HG02571 (cell line): ENCODE measurements at regions not wholly inside any gene's neighbourhood (a gene's known extent, or its start where the extent isn't known, plus 50 kb on each side); places are given as distances from the start of the nearest gene placed in this dataset.
"Not testable (repeated sequence)": the region's sequence is repeated elsewhere in the genome, so short reads cannot be mapped to it uniquely, and the experiment has no call there.

Experiments used
- ATAC-seq: cut with Tn5 transposase; IDR thresholded peaks from one replicate; pipeline ENCODE4 v1.9.1; 2021; ENCODE audit warnings: mild to moderate bottlenecking, moderate library complexity; ENCODE audit not compliant: unreplicated experiment

- not testable (repeated sequence) for ATAC-seq
These were observed 185.9 kb upstream of the ZNF644 start for GRCh38 chr1:91207691-91208090.

GRCh38 chr1:91204150-91204549 is 182.3 kb upstream of the ZNF644 start:
- ATAC-seq = not testable (repeated sequence)

- ATAC-seq = no peak
These were observed 179.9 kb upstream of the ZNF644 start for GRCh38 chr1:91201694-91202093.

- ATAC-seq = no peak
These were observed 179.3 kb upstream of the ZNF644 start for GRCh38 chr1:91201176-91201575.

- no peak for ATAC-seq
These were observed 178.8 kb upstream of the ZNF644 start for GRCh38 chr1:91200675-91201074.

GRCh38 chr1:91199988-91200387 is 178.2 kb upstream of the ZNF644 start:
- ATAC-seq = no peak

- no peak for ATAC-seq
These were observed 169.2 kb upstream of the ZNF644 start for GRCh38 chr1:91190996-91191395.

- ATAC-seq = no peak
These were observed 167.3 kb upstream of the ZNF644 start for GRCh38 chr1:91189096-91189495.

GRCh38 chr1:91182807-91183206 is 161.0 kb upstream of the ZNF644 start:
- not testable (repeated sequence) for ATAC-seq

- no peak for ATAC-seq
These were observed 154.4 kb upstream of the ZNF644 start for GRCh38 chr1:91176250-91176649.

- ATAC-seq = no peak
These were observed 152.9 kb upstream of the ZNF644 start for GRCh38 chr1:91174734-91175133.

GRCh38 chr1:91173346-91173890 is 151.6 kb upstream of the ZNF644 start:
- no peak for ATAC-seq

GRCh38 chr1:91172541-91172940 is 150.7 kb upstream of the ZNF644 start:
- ATAC-seq = no peak

GRCh38 chr1:91171898-91172297 is 150.1 kb upstream of the ZNF644 start:
- no peak for ATAC-seq

- no peak for ATAC-seq
These were observed 148.7 kb upstream of the ZNF644 start for GRCh38 chr1:91170571-91170970.

GRCh38 chr1:91166106-91166712 is 144.4 kb upstream of the ZNF644 start:
- no peak for ATAC-seq

- peak; percentile 83 for ATAC-seq
These were observed 143.3 kb upstream of the ZNF644 start for GRCh38 chr1:91165033-91165654.

- no peak for ATAC-seq
These were observed 140.8 kb upstream of the ZNF644 start for GRCh38 chr1:91162613-91163012.

- ATAC-seq = no peak
These were observed 139.9 kb upstream of the ZNF644 start for GRCh38 chr1:91161749-91162148.

- ATAC-seq = no peak
These were observed 139.3 kb upstream of the ZNF644 start for GRCh38 chr1:91161166-91161565.

- no peak for ATAC-seq
These were observed 138.7 kb upstream of the ZNF644 start for GRCh38 chr1:91160363-91161075.

GRCh38 chr1:91153341-91153740 is 131.5 kb upstream of the ZNF644 start:
- ATAC-seq = no peak
